Posterior vena cava (tissue), 2 donors: ENCODE measurements at regions not wholly inside any gene's neighbourhood (a gene's known extent, or its start where the extent isn't known, plus 50 kb on each side); places are given as distances from the start of the nearest gene placed in this dataset.
"Not testable (repeated sequence)": the region's sequence is repeated elsewhere in the genome, so short reads cannot be mapped to it uniquely, and the experiment has no call there.

Source experiments
- DNase-seq: peaks from one replicate; pipeline ENCODE4 v3.0.0-alpha.2; 2020; ENCODE audit warnings: low spot score
- intact Hi-C, 2 donors: fragments of 100-400 bp; cut with DNase I; formaldehyde crosslinking; loops; one replicate each; pipeline versions ENCODE4 v1.14.1 to v1.14.2; 2022 to 2023
- donor health status: DM: yes; HTN: yes; CAD: no.
- donor health status: DM: yes; HTN: yes; CAD: no.

- intact Hi-C loops = no loop called here
These were observed 574.5 kb downstream of the UQCRFS1 start for GRCh38 chr19:28638445-28638844.

DNA sequence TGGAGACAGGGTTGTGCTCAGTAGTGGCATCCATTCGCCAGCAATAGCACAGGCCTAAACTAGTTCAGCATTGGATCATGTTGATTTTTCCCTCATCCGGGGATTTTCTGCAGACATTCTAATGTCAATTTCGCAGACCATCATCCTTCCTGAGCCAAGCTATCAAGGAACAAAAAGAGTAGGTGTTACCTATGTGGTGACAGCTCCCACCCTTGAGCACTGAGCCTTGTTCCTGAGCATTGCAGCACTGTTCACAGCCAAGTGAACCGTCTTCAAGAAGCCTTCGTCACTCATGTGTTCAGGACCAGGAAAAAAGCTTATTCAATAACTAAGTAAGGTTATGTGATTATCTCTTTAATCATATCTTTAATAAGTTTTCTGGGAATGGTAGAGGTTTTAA lies 576.2 kb downstream of the UQCRFS1 start:
- DNase-seq = no peak
- intact Hi-C loops = no loop called here

More at GRCh38 chr19:28638445-28638844, 574.5 kb downstream of the UQCRFS1 start:
- DNase-seq = no peak

DNA sequence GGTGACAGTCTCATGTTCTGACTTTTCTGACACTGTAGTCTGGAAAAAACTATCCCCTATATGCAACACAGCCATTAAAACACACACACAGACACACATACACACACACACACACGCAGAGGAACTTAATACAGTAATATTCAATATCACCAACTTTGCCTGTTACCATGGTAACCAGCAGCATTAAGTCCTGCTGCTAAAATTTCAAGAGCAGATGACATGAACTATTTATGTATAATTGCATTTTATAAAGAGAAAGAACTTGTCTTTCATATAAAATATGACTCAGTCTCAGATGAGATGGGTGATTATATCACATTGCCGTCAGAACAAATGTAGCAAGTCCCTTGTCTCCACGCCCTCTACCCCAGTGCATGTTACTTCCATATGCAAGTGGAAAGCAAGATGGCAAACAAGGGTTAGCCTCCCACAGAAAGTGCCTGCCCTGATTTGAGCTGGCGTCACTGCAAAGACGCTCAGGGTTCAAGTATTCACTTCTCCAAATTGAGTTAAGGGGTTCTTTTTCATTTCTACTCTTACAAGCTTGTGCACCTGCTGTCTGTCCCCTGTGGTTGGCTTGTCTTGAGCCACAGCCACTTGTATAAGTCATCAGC lies 576.8 kb downstream of the UQCRFS1 start:
- intact Hi-C loops = no loop called here
- no peak for DNase-seq

- intact Hi-C loops = no loop called here
- DNase-seq = no peak
These were observed 578.1 kb downstream of the UQCRFS1 start for GRCh38 chr19:28634837-28635236.

DNA sequence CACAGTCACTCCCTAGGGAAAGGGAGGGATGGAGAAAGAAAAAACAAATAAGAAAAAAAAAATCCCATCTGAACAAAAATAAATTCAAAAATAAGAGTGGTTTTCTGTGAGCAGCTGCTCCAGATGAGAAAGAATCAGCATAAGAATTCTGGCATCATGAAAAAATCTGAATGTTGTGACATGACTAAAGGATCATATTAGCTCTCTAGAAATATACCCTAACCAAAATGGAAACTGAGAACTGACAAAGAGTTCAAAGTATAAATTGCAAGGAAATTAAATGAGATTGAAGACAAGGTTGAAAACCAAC lies 579.0 kb downstream of the UQCRFS1 start:
- intact Hi-C loops = no loop called here
- no peak for DNase-seq

- intact Hi-C loops = no loop called here
These were observed 579.5 kb downstream of the UQCRFS1 start for GRCh38 chr19:28633319-28634018.

DNA sequence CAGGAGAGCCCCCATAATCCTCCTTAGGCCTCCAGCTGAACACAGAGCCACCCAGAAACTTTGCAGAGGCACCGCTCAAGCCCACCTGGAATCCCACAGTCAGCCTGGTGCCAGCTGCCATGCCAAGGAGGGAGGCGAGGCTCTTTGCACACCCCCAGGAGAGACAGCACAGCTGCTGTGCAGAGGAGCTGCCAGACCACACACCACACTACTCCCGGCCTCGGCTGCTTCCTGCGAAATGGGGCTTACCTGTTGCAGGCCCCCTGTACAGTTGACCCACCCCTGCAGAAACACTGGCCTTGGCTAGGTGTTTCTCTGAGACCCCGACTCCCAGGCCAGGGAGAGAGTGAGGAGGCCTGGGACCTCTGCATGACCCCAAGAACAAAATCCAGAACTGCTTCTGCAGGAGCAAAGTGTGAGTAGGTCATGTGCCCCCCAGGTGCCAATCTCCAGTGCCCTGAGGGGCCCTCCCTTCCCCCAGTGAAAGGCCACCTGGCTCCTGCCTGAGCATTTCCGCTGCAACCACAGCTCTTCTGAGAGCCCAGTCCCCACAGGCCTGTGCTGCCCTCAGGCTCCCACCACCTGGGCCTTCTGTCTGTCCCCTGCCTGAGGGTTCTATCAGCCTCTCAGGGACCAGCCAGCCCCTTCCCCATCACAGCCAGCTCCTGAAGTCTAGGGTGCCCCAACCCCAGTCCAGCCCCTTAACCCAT lies 580.4 kb downstream of the UQCRFS1 start:
- intact Hi-C loops = no loop called here
- no peak for DNase-seq

More at GRCh38 chr19:28633319-28634018, 579.5 kb downstream of the UQCRFS1 start:
- DNase-seq = no peak

DNA sequence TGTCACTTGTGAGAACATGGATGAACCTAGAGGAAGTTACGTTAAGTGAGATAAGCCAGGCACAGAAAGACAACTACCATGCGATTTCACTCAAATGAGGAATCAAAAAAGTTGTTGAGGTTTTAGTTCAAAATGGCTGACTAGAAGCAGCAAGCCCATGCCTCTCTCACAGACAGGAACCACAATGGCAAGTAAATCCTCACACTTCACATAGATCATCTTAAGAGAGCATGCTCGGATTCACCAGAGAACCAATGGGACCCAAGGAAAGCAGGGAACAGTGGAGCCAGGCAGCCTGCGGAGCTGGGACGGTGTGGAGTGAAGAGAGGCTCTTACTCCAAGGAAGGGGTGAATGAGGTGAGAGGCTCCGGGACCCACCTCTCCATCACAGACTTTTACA lies 581.0 kb downstream of the UQCRFS1 start:
- intact Hi-C loops = no loop called here

DNA sequence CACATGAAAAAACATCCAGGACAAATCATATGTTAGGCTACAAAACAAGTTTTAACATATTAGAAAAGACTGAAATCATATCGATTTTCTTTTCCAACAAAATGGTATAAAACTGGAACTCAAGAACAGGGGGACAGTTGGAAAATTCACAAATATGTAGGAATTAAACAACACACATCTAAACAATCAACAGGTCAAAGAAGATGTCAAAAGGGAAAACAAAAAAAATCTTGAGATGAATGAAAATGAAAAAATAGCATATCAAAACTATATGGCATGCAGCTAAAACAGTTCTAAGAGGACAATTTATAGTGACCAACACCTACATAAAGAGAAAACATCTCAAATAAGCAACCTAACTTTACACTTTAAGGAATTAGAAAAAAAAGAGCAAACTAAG lies 585.3 kb downstream of the UQCRFS1 start:
- intact Hi-C loops = no loop called here
- DNase-seq = no peak

More for the DNA sequence above, 581.0 kb downstream of the UQCRFS1 start:
- no peak for DNase-seq

DNA sequence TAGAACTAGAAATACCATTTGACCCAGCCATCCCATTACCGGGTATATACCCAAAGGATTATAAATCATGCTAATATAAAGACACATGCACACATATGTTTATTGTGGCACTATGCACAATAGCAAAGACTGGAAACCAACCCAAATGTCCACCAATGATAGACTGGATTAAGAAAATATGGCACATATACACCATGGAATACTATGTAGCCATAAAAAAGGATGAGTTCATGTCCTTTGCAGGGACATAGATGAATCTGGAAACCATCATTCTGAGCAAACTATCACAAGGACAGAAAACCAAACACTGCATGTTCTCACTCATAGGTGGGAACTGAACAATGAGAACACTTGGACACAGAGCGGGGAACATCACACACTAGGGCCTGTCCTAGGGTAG lies 586.5 kb downstream of the UQCRFS1 start:
- DNase-seq, intact Hi-C loops: not testable (repeated sequence)

- no peak for DNase-seq
- intact Hi-C loops = no loop called here
These were observed 593.0 kb downstream of the UQCRFS1 start for GRCh38 chr19:28619816-28620429.

DNA sequence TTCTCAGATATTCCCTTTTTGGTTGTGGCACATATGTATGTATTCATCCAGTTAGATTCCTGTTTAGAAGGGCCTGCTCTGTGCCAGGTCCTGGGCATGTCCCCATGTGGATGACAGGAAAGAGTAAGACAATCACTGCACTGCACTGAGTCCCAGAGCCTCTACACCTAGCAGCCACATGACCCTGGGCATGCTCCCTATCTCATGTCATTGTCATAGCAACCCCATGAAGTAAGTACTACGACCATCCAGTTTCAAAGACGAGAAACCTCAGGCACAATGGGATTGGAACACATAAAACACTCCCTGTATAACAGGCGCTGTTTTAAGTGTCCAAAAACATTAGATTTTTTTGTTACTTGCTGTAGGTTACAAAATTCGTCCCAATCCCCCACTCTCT lies 594.4 kb downstream of the UQCRFS1 start:
- intact Hi-C loops = no loop called here
- DNase-seq = no peak

DNA sequence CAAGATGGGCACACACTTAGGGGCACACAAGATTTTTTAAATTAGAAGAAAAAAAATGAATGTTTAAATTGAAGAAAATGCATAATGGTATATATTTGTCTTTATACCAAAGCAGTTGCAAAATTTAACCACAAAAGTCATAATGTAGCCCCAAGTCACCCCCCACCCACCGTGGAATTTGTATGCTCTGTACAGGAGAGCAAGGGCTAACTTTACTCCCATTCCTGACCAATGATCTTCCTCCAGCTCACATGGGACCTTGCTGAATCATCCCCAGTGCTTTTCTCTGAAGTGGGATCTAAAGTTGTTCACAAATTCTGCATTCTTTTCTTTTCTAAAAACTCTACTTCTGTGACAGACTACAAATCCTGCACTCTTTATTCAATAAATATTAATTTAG lies 597.0 kb downstream of the UQCRFS1 start:
- no peak for DNase-seq
- intact Hi-C loops = no loop called here

- intact Hi-C loops = no loop called here
- DNase-seq = no peak
These were observed 597.4 kb downstream of the UQCRFS1 start for GRCh38 chr19:28615546-28615916.

DNA sequence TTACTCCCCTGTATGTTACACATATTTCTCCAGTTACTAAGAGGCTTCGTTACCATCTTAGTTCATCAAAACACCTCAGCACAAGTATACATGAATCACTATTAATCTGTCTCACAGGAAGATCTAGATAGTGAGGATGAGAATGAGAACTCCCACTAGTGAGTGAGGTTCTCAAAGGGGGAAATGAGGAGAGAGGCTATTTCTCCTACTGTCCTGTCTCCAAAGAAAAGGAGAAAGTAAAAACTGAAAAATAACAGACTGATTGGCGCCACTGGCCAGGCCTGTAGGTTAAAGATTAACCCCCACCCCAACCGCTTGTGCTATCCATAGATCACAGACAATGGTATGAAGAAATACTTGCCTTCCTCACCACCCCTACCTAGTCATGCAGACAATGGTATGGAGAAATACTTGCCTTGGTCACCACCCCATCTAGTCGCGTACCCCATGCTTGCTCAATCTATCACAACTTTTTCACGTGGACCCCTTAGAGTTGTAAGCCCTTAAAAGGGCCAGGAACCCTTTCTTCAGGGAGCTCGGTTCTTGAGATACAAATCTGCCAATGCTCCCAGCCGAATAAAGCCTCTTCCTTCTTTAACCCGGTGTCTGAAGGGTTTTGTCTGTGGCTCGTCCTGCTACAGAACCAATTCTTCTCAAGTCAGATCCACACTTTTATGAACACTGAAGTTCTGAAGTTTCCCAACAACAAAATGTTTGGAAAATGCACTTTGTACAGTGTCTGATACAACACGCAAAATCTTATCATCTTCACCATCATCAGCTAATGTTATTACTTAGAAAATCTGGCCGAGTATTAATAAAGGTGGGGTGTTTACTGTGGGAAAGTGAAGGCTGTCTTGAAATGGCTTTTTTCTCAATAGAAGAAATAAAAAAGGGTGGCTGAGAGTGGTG lies 598.1 kb downstream of the UQCRFS1 start:
- intact Hi-C loops = no loop called here
- DNase-seq = no peak

DNA sequence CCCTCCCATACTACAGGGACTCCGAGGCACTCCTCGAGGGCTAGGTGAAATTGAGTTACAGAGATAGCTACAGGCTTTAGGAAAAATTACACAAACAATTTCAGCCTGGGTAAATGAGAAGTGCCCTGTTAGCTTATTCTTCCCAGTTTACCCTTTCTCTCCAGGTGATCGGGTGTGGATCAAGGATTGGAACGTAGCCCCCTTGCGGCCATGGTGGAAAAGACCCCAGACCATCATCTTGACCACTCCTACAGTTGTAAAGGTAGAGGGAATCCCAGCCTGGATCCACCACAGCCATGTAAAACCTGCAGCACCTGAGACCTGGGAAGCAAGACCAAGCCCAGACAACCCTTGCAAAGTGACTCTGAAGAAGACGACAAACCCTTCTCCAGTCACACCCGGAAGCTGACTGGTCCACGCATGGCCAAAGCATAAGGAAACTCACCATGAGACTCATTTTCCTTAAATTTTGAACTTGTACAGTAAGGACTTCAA lies 600.6 kb downstream of the UQCRFS1 start:
- no peak for DNase-seq
- intact Hi-C loops = no loop called here

DNA sequence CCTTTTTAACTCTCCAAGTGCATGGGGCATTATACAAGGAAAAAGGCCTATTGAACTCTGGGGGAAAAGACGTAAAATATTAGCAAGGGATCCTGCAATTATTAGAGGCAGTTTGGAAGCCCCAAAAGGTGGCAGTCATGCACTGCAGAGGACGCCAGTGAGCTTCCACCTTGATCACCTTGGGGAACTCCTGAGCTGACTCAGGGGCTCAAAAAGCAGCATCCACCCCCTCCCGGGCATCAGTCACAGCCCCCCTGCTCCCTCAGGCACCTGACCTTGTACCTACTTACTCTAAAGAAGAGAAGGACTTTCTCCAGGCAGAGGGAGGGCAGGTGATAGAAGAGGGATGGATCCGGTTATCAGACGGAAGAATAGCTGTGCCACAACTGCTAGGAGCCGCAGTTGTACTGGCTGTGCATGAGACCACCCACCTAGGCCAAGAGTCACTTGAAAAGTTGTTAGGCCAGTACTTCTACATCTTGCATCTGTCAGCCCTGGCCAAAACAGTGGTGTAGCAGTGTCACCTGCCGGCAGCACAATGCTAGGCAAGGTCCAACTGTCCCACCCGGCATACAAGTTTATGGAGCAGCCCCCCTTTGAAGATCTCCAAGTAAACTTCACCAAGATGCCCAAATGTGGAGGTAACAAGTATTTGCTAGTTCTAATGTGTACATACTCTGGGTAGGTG lies 601.6 kb downstream of the UQCRFS1 start:
- intact Hi-C loops, DNase-seq: not testable (repeated sequence)

GRCh38 chr19:28610731-28611130 lies 602.2 kb downstream of the UQCRFS1 start:
- no peak for DNase-seq
- intact Hi-C loops = no loop called here

DNA sequence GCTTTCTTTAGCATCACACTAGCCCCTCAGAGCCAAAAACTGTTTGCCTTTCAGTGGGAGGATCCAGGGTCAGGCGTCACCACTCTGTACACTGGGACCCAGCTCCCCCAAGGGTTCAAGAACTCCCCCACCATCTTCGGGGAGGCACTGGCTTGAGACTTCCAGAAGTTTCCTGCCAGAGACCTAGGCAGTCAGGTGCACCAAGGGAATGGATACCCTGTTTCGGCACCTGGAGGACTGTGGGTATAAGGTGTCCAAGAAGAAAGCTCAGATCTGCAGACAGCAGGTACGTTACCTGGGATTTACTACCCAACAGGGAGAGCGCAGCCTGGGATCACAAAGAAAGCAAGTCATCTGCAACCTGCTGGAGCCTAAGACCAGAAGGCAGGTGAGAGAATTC lies 603.0 kb downstream of the UQCRFS1 start:
- no peak for DNase-seq
- intact Hi-C loops = no loop called here
